Effector memory CD4-positive, alpha-beta T cell (primary cell): ENCODE measurements at regions not wholly inside any gene's neighbourhood (a gene's known extent, or its start where the extent isn't known, plus 50 kb on each side); places are given as distances from the start of the nearest gene placed in this dataset.

Source experiments
- DNase-seq, 3 donors: peaks; one replicate each; pipeline ENCODE4 v3.0.0-alpha.2; 2020
- H3K27ac ChIP-seq: 2 replicates; pipeline ENCODE4 v1.7.0; 2013; ENCODE audit warnings: mild to moderate bottlenecking, low read length, moderate library complexity; ENCODE audit not compliant: insufficient read depth, poor library complexity, severe bottlenecking
- H3K27me3 ChIP-seq: replicated peaks from 2 replicates; pipeline ENCODE4 v1.7.0; 2013; ENCODE audit warnings: mild to moderate bottlenecking, low read length; ENCODE audit not compliant: insufficient read depth, control insufficient read depth, poor library complexity, severe bottlenecking
- H3K36me3 ChIP-seq: 2 replicates; pipeline ENCODE4 v1.7.0; 2013; ENCODE audit warnings: mild to moderate bottlenecking, low read length, moderate library complexity; ENCODE audit not compliant: control insufficient read depth, insufficient read depth
- H3K4me1 ChIP-seq: 2 replicates; pipeline ENCODE4 v1.7.0; 2013; ENCODE audit warnings: low read length, mild to moderate bottlenecking; ENCODE audit not compliant: control insufficient read depth, insufficient read depth, poor library complexity, severe bottlenecking
- H3K4me3 ChIP-seq: 2 replicates; pipeline ENCODE4 v1.7.0; 2013; ENCODE audit warnings: low read length, low read depth, mild to moderate bottlenecking; ENCODE audit not compliant: insufficient read depth, poor library complexity, severe bottlenecking
- H3K9me3 ChIP-seq: 2 replicates; pipeline ENCODE4 v1.7.0; 2013; ENCODE audit warnings: mild to moderate bottlenecking, low read length, moderate library complexity; ENCODE audit not compliant: control insufficient read depth

DNA sequence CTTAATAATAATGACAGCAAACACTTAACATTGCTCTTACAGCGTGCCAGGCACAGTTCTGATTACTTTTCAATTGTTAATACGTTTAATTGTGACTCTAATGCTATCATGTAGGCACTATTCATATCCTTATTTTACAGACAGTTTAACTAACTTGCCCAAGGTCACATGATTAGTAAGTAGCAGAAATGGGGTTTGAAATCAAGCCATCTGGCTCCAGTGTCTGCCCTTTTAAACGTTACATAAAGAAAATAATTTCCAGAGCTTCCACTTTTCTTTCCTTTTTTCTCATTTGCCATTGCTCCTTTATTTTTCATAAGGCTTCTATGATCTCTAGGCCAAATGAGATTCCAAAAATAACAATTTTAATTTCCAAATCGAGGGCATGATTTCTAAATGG lies 50.6 kb upstream of the IKZF2 start:
- Histone ChIP-seq H3K4me1 (no peaks in the 10 kb centered on the region), H3K27me3 (no peaks in the 10 kb centered on the region), H3K4me3 (no peak overlapping the region), H3K27ac (no peak overlapping the region), H3K36me3 (no peaks in the 10 kb centered on the region), H3K9me3 (no peaks in the 10 kb centered on the region)
- DNase-seq = no peak

DNA sequence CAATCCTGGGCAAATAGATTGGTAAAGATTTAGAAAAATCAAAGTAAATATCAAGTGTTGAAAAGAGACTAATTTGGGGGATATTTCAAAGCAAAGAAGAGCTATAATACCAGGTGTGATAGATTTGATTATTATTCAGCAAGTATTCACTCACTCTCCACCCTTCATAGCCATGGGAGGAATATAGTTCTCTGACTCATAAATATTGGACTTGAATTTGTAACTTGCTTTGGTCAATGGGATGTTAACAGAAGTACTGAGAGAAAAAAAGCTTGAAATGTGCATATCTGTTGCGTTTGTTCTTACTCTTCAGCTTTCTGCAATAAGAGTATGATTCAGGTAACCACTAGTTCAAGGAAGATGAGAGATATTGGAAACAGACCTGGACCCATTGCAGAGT lies 54.5 kb upstream of the IKZF2 start:
- Histone ChIP-seq H3K27me3 (no peaks in the 10 kb centered on the region), H3K27ac (no peak overlapping the region), H3K36me3 (no peaks in the 10 kb centered on the region), H3K9me3 (no peaks in the 10 kb centered on the region), H3K4me3 (no peak overlapping the region), H3K4me1 (no peaks in the 10 kb centered on the region)
- no peak for DNase-seq

DNA sequence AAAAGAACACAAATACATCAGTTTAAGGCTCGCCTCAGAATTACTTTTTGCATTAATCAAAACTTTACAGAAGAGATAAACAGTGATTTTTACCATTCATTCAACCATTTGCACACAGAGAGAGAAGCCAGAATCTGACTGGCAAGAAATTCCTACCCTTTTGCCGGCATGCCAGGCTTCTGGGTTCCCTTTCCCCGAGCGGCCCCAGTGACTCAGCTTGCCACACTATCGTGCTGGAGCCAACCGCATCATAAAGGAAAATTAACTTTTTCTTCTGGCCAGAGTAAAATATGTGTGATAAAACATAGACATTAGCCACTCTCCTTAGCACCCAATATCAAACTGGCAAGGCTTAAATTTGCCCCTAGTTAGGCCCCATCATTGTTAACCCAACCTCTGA lies 61.8 kb upstream of the IKZF2 start:
- H3K4me3 ChIP-seq = no peak overlapping the region
- H3K9me3 ChIP-seq = no peaks in the 10 kb centered on the region
- no peak overlapping the region for H3K27ac ChIP-seq
- no peak for DNase-seq
- H3K36me3 ChIP-seq = no peaks in the 10 kb centered on the region
- no peaks in the 10 kb centered on the region for H3K27me3 ChIP-seq
- H3K4me1 ChIP-seq = no peaks in the 10 kb centered on the region

DNA sequence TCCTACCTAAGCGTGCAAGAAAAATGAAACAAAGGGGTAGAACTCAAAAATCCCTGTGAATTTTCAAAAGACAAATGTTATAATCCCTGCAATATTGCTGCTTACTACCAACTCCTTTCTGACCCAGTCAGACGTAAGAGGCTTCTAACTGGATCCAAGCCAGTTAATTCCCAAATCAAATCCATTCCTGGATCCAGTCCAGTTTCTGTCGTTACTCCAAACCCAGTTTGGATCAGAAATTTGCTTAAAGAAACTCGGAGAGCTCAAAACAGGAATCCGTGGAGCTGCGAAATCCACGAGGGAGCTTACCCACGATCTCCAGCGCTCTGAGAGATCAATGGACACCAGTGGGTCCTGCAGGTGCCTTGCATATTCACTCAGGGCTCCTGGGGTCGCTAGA lies 62.8 kb upstream of the IKZF2 start:
- no peaks in the 10 kb centered on the region for H3K4me1 ChIP-seq
- H3K4me3 ChIP-seq = no peak overlapping the region
- no peaks in the 10 kb centered on the region for H3K36me3 ChIP-seq
- H3K27me3 ChIP-seq = no peaks in the 10 kb centered on the region
- no peak for DNase-seq
- H3K9me3 ChIP-seq = no peaks in the 10 kb centered on the region
- H3K27ac ChIP-seq = no peak overlapping the region

DNA sequence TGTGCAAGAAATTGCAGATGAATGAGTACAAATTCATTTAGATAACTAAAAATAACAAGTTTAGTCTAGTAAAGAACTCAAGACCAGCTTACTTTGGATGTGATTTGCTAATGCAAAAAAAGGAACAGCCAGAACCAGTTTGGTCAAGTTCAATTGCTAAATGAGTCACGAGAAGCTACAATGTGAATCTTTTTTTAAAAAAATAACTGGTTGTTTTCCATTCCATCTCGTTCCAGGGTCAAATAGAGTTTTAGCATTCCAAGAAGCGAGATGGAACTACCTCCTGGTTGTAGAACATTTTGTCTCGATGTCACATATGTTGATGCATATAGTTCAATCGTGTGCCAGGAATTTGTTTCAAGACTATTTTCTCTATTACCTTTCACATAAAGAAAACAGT lies 65.0 kb upstream of the IKZF2 start:
- no peak overlapping the region for H3K4me3 ChIP-seq
- H3K36me3 ChIP-seq = no peaks in the 10 kb centered on the region
- no peaks in the 10 kb centered on the region for H3K27me3 ChIP-seq
- DNase-seq = no peak
- H3K4me1 ChIP-seq = no peaks in the 10 kb centered on the region
- H3K27ac ChIP-seq = no peak overlapping the region
- no peaks in the 10 kb centered on the region for H3K9me3 ChIP-seq

DNA sequence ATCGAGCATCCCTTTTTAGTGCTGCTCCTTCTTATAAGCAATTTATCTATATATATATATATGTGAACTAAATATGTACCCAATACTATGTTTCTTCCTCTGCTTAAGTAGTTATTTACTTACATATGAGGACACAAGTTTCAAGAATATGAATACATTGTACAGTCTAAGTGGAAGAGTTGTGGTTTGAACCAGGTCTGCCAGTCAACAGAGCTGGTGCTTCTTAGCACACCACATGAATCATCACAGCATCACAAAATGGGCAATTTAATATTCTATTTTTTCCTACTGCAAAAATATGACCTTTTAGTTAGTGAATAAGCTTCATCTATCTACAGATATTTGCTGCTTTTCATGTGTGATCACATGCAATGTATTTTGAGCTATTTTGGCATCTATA lies 64.4 kb upstream of the SPAG16 start:
- Histone ChIP-seq H3K36me3 (no peaks in the 10 kb centered on the region), H3K9me3 (no peaks in the 10 kb centered on the region), H3K4me3 (no peak overlapping the region), H3K27me3 (no peaks in the 10 kb centered on the region), H3K27ac (no peak overlapping the region), H3K4me1 (no peaks in the 10 kb centered on the region)
- DNase-seq = no peak

DNA sequence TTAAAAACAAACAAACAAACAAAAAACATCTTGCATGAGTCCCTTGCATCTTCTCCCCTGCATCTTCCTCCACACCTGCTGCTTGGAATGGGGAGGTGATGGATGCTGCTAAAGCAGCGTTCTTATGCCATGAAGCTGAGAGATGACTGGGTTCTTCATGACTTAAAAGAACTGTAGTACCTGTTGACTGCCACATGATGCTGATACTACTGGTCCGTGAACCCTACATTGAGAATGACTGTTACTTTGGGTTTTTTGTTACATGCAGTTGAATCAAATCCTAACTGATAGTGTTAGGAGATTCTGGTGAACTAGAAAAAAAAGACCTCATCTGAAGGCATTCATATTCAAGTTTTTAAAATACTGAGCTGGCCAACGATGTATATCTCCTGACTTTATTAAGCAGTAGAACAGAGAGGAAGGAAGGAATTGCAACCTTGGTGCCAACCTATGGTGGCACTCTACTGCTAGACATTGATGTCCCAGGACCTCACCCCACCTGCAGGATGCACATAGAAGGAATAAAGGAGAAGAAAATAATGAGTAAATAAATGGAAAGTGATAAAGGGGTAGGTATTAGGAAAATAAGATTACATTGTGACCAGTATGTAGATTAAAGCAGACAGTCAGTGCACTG lies 63.2 kb upstream of the SPAG16 start:
- Histone ChIP-seq H3K36me3 (no peaks in the 10 kb centered on the region), H3K4me1 (no peaks in the 10 kb centered on the region), H3K27me3 (no peaks in the 10 kb centered on the region), H3K4me3 (no peak overlapping the region), H3K27ac (no peak overlapping the region), H3K9me3 (no peaks in the 10 kb centered on the region)
- DNase-seq = no peak

DNA sequence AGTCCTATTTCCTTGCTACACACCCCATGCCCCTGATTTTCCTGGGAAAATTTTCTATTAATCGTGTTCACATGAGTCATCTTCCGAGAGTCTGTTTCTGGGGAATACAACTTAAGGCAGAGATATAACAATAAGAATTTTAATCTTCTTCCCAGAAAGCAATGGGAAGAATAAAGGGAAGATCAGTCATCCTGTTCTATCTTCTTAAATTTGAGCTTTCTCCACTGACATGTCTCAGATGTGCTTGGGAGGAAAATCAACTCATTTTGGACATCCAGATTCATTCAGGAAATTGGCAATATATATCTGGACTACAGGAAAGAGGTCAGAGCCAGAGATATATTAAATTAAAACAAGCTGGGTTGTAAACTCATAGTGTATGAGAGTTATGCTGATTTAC lies 62.3 kb upstream of the SPAG16 start:
- Histone ChIP-seq H3K4me3 (no peak overlapping the region), H3K27ac (no peak overlapping the region), H3K9me3 (no peaks in the 10 kb centered on the region), H3K36me3 (no peaks in the 10 kb centered on the region), H3K27me3 (no peaks in the 10 kb centered on the region), H3K4me1 (no peaks in the 10 kb centered on the region)
- DNase-seq = no peak

DNA sequence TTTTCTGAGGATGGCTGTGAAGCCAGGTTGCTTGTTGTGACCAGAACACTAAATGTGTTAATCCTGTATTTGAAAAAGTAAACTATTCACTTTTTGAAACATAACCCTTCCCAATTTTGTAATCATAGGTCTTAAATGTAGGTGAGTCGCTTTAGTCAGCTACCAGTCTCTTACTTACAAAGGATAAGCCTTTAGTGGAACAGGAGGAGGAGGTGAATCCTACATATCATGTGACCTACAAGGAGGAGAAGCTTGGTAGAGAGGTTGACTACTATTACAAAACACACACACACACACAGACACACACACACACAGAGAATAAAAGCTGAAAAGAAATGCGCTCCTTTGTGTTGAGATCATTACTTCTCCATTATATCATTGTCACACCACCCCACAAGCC lies 59.9 kb upstream of the SPAG16 start:
- Histone ChIP-seq H3K36me3 (no peaks in the 10 kb centered on the region), H3K27me3 (no peaks in the 10 kb centered on the region), H3K4me1 (no peaks in the 10 kb centered on the region), H3K4me3 (no peak overlapping the region), H3K27ac (no peak overlapping the region), H3K9me3 (no peaks in the 10 kb centered on the region)
- DNase-seq = no peak

DNA sequence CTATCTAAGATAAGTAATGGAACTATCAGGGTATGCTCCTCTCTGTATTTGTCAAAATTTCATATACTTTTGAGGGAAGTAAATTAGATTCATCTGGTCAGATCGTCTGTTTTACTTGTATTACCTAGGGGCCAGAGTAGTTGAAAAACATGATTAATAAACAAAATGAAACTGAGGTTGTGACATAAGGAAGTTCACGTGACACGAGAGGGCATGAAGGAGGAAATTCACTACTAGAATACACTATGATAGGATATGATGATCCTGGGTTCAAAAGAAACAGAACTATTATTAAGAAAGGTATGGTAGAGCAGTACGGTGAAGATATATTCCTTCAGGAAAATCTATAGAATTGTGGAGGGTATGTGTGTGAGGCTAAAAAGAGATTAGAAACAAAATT lies 58.4 kb upstream of the SPAG16 start:
- Histone ChIP-seq H3K36me3 (no peaks in the 10 kb centered on the region), H3K9me3 (no peaks in the 10 kb centered on the region), H3K4me1 (no peaks in the 10 kb centered on the region), H3K27me3 (no peaks in the 10 kb centered on the region), H3K27ac (no peak overlapping the region), H3K4me3 (no peak overlapping the region)
- DNase-seq = no peak

DNA sequence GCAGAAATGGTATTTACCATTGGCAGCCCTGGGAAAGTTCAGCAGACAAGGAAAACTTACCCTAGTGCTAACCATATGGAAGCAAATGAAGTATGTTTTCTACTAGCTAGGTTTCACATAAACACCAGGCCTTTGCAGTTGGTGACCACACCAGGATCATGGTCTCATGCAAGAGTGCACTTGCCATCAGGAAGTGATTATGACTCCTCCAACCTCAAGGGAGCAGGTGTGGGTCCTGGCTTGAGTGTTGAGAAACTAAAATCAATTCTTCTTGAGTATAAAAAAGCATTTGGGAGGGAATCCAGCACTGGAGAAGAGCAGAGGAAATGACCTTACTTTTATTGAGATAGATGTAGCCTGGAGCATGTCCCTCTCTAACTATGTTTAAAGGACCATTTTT lies 56.8 kb upstream of the SPAG16 start:
- Histone ChIP-seq H3K36me3 (no peaks in the 10 kb centered on the region), H3K4me1 (no peaks in the 10 kb centered on the region)

More for the DNA sequence above, 56.8 kb upstream of the SPAG16 start:
- Histone ChIP-seq H3K27ac (no peak overlapping the region), H3K27me3 (no peaks in the 10 kb centered on the region), H3K9me3 (no peaks in the 10 kb centered on the region), H3K4me3 (no peak overlapping the region)
- DNase-seq = no peak
